ENCODE measurements at regions not wholly inside any gene's neighbourhood (a gene's known extent, or its start where the extent isn't known, plus 50 kb on each side); places are given as distances from the start of the nearest gene placed in this dataset.

DNA sequence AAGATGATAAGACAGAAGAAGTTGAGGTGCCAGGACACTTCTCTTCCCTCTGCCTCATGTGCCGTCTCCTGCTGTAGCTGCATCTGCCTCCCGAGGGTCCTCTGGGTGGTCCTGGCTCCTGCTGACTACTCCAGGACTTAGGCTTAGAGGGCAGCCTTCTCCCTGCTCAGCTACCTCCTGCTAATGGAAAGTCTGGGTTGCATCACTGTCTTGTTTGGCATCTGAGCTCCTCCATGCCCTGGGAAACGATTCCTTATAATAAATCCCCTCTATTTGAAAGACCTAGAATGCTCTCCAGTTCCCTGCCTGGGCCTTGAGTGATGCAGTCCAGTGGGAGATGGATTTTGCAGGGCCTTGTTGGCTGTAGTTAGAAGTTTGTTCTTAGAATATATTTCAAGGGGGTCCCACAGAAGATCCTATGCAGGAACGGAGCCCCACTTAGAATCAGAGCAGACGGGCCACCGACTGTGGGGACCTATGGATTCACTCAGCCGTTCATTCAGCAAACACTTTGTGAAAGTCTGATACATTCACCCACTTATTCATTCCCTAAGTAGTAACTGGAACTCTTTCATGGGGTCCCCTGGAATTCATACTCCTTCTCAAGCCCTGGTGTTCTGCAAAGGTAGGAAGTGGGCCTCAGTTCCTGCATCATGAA, 269.8 kb upstream of the HDAC4 start:
- no peak for DNase-seq

DNA sequence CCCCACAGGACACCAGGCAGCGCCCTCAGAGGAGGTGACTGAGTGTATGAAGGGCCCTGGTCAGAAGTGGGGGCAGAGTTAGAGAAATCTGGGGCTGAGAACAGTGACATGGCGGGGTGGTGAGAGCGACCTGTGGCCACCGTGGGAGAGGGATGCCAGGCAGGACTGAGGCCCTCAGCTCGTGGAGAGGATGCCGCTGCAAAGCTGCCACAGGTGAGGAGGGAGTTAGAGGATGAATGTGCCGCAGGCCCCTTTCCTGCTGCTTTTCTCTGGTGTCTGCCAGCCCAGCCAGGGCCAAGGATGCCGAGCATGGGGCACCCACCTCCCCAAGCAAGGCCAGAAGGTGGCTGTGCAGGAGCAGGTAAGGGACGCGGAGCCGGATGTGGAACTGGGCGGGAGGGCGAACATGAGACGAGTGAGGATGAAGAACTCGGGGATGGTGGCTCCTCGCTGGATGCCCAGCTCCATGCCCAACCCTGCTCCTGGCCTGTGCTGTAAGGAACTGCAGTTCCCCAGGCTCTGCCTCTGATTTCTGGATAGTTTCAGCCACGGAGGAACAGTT, 269.2 kb upstream of the HDAC4 start:
- DNase-seq = no peak

DNA sequence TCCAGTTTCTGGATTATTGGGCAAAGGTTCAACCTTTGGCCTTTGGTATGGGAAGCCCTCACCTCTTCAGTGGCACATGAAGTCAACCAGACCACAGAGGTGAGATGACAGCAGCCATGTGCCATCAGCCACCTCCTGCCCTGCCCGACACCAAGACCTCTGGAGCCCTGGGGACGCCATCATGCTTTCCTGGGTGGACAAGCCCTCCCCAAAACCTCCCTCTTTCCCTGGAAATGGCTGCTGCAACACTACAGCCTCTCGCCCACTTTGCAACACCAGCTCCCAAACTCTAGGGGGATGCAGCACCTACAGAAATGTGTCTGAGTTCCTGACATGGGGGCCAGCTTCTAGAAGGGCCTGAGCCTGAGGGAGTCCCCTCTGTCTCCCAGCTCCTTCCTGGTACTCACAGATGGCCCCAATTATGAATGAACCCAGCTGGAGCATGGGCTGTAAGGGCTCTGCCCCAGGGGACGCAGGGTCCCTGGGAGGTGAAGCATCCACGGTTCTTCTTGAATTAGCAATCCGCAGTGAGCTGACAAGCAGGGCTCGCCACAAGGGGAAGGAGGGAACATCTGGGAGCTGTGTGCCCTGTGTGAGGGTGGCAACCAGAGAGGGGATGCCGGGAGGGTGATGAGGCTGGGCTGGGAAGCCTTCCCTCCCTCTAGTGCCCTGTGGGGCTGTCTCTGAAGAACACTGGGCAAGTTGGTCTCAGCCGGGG, 268.5 kb upstream of the HDAC4 start:
- no peak for DNase-seq

DNA sequence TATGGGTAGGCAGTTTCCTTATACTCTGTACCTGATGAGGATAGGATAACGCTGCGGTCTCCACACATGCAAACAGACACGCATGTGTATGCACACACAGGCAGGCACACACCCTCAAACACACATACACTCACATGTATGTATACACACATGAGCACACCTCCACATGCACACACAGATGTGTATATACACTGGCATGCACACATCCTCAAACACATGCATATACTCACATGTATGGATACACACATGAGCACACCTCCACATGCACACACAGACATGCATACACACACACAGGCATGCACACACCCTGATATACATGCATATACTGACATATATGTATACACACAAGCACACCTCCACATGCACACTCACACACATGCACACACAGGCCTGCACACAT, 267.8 kb upstream of the HDAC4 start:
- no peak for DNase-seq

DNA sequence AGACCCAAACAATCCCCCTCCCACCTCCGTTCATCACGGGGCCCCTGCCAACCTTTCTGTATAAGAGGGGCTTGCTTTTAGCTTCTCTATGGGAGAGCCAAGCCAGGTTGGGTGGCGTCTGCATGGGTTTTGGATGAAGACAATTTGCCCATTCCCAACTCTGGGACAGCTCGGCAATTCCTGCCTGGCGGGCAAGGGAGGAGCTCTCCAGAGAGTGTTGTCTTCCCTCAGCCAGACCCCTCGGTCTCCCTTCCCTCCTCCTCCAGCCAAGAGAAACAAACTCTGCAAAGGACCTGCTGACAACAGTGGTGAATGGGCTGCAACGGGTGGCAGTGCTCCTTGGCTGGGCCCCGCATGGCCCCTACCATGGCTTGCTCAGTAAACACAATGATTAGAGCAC, 267.2 kb upstream of the HDAC4 start:
- no peak for DNase-seq

DNA sequence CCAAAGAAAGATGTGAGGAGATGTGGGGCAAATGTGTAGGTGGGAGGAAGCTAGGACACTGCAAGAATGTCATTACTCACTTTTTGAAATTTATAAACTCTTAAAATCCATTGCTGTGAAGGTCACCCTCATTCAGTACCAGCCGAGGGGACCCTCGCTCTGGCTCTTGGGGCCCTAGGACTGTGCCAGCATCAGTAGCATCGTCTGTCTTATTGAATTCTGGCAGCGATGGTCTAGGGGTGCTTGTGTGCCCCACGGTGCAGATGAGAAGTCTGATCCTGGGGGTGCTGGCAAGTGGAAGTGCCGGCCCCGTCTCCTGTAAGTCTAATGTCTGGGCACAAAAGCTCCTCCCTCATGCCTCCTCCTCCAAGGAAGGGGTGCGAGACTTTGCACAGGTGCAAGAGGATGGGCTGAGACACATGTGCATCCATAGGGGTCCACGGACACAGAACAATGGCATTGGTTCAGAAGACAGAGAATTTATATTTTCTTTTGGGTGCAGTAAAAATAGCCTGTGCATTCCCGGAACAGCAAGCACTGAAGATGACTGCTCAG, 266.7 kb upstream of the HDAC4 start:
- DNase-seq = no peak

DNA sequence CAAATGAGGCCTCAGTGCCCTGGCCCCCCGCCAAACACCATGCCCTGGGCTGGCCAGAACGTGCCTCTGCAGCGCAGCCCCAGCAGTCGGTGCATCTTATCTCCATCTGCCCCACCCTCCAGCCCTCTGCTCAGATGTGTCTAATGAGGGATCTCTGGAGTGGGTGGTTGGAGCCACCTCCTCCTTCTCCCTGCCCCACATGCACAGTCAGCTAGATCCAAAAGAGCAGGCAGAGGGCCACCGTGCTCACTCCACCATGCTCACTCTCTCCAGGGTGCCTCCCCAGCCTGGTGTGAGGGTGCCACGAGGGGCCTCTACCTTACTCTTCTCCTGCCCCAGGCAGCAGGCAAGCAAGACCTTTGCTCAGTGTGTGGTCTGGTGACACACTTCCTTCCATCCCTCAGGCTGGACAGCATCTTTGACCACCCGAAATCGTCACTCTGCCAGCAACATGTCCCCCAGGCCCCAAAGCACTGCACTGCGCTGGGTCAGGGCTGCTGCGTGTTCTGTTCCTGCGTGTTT, 266.1 kb upstream of the HDAC4 start:
- DNase-seq = no peak

DNA sequence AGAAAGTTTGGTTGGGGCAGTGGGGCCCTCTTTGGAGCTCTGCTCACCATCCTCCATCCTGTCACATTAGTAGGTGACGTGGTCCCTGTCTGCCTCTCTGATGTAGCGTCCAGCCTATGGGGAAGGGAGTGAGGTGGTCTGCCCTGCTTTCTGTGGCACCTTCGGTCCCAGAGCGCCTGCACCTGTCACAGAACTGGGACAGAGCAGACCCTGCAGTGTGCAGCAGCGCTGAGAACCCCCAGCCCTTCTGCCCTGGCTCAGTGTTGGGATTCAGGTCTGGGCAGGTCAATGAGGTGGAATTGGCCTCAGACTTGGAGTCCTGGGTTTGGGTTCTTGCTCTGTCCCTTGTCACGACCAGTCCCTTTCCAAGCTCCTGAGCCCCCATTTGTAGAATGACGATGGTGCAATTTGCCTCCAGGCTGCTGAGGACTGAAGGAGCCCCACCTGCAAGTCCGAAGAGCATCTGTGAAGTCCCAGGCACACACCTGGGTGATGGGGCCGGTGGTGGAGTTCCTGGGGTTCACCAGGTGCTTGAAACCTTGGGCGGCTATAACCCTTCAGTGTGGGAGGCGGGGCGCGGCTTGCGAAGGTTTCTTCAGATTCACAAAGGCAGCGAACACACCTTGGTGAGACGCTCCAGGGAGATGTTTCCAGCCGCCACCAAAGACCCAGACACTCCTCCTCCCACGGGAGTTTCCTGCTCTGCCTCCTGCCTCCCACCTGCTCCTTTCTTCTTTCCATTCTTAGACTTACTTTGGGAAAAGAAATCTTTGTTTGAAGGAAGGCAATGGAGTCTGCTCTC, 265.4 kb upstream of the HDAC4 start:
- DNase-seq = no peak

DNA sequence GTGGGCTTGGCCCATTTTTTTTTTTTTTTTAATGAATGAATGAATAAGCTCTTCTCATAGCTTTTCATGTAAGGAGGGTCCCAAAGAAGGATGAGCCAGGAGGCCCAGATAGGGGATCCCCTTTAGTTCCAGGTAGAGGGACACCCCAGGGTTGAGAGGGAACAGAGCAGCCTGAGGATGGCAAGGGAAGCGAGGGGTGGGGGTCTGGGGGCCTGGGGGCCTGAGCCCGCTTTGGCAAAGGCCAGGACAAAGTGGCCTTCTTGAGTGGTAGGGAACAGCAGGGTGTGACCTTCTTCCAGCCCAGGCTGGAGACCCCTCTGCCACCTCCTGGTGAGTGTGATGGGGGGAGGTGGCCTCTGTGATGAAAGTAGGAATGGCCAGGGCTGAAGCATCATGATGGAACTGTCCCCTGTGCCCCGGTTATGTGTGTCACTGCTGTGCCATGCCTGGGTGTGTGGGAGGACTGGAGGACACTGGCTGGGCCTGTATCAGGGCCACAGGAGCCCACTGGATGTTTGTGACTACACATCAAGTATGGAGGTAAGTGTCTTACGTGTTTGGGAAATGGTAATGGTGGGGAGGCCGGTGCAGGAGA, 263.5 kb upstream of the HDAC4 start:
- no peak for DNase-seq

DNA sequence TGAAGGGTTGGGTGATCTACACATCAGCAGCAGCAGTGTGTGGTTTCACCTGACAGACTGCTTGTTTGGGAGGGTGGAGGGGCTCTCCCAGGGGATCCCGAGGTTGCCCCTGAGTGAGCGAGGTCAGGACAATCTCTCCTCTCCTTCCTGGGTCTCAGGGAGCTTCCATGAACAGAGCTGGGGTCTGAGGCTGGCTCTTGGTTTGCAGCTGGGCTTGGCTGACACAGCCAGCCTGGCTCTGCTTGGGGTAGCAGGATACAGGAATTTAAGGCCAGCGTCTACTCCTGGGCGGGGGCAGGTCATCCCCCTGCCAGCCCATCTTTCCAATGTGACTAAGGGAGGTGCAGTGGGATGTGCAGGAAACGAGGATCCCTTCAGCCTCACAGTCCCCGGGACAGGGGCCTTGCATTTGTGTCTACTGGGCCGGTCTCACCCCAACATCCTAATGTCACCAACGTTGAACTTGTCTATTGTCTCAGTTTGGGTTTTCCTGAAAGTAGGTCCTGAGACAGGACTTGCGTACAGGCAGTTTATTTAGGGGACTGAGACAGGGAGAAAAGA, 262.6 kb upstream of the HDAC4 start:
- no peak for DNase-seq

DNA sequence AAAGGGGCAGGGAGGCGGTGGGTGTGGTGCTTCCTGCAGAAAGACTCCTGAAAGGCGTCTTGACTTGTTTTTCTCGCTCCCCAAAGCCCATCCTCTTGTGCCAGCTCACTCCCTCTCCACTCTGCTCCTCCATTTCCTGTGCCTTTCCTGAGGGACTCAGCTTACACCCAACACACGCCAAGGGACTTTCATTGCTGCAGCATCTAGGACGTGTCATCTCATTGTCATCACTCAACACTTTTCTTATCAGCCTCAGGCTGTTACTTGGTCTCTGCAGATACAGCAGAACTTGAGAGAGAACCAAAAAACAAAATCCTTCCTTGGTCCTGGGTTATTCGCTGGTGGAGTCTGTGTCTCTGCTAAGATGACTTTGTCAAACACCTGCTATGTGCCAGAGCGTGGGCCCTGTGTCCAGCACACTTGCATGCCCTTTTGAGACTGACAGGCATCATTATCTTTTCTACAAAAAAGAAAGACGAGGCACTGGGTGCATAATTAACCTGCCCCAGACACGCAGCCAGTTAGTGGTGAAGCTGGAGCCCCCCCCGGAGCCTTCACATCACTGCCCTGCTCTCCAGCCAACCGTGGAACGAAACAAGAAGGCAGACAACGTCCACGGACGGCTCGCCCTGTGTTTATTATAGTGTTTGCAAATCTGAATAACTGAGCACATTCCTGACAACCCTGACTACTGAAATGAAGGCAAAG, 261.7 kb upstream of the HDAC4 start:
- DNase-seq = no peak

DNA sequence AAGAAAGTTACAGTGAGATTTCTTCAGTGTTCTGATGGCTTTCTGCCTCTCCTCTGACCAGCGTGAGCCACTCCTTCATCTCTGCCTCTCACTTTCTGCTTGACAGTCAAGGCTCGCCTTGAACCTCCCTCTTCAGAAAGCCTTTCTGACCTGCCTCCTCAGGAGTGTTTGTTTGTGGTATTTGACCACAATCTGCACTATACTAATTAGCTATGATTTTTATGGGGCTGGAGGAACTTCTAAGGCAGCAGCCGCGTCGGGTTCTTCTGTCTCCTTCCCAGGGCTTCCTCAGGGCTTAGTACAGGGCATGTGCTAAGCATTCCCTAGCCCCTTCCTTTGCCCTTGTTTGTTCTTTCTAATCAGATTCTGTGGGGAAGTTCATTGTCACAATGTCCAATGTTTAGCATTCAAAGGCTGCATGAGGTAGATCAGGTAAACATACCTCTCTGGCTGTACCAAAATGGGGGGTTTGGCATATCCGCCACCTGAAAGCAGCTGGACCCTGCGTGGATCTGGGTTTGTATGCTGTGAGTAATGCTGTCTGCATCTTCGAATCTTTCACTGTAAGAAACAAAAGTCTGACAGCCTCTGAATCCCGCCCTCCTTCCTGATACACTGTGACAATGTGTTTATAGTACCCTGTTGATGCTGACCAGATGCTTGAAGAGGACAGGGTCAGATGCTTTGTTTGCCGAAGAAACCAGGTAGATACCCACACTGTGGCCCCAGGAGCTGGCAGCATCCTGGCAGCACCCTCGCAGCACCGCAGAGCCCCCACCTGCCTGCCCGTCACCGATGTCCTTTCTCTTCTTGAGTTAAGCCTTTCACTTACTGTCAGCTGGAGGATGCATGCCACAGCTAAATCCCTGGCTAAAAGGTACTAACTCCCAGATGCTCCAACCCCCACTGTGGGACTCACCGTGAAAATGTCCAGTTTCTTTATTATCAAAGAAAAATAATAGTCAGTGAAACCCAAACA, 260.8 kb upstream of the HDAC4 start:
- DNase-seq = no peak

DNA sequence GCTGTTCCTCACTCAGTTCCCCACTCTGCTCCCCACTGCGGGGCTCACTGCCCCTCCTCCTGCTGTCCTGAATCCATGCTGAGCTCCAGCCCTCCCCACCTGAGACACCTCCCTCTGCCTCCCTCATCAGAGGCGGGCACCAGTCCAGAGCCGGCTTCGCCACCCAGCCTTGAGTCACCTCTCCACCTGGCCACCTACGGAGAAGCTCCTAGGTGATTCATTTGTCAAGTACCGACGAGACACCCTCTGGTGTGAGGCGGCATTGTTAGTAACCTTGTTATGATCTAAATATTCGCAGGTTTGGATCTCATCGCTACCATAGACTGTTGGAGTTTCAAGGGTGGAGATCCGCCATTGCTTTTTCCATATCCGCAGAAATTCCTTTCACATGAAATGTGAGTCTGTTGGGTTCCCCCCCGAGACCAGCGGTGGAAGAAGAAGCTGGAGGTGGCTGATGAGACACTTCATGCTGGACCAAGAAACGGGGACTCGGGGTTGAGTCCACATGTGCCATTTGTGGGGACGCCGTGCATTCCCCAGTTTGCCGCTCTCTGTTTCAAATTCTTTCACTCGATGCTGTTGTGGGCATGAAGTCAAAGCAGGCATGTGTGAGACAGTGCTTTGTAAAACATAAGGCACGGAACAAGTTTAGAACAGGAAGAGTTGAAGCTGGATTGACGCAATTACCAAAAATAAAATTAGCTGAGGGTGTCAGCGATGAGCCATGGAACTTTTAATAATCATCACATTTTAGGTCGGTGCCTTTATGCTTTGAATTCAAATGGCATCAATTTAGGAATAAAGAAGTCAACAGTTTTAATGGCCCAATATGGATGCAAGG, 259.8 kb upstream of the HDAC4 start:
- no peak for DNase-seq

DNA sequence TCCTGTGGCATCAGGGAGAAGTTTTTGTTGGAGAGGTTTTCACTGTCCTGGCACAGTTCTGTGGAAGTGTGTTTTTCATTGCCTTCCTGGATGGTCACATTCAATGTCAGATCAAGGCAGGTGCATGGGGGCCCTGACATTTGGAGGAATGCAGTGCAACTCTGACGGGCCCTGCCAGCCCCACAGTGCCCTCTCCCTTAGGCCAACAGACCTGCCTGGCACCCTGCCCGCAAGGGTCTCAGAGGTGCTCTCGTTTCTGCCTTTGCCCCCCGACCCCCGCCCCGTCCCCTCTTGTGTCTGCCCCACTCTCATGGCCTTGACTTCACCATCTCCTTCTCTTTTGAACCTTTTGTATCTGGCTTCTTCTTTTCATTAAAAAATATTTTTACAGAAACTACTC, 257.2 kb upstream of the HDAC4 start:
- no peak for DNase-seq

DNA sequence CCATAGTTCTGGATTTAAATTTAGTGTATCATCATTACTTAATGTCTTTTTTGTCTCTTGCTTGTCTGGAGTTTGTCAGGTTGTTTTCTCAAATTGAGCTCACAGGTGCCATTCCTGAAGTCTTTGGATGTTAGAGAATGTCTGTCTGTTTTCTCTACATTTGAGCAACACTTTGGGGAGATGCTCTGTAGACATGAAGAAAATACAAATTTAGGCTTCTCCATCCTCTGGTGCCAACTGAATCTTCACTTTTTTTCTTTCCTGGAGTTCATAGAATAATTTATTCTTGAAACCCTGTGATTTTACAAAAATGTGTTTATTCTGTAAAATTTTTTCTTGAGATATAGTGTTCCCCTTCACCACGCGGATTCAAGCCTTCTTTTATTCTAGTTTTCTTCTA, 256.4 kb upstream of the HDAC4 start:
- DNase-seq = no peak

DNA sequence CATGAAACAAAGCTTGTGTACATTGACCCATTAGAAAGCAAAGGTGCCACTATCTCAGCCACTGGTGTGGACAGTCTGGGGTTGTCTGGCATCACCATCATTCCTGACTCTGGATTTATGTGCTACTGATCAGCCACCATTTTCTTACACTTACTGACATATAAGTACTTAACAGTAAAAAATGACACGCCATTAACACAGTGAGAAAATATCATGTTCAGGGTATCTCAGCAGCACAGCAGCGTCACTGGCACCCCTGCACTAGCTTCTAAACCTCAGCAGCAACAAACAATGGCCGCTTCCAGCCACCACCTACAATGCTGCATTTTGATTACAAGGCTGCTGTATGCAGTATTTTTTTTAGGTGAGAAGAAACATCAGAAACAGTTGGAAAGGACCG, 253.4 kb upstream of the HDAC4 start:
- no peak for DNase-seq

DNA sequence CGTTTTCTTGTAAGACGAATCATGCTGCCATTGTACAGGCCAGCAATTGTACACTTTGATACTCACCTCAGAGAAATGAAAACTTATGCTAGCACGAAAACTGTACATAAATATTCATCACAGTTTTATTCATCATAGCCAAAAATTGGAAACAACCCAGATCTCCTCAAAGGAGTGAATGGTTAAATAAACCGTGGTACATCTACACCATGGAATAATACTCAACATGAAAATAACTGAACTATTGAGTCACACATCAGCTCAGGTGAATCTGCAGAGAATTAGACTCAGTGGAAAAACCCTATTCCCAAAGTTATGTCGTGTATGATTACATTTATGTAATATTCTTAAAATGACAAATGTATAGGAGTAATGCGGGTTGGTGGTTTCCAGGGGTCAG, 251.0 kb upstream of the HDAC4 start:
- no peak for DNase-seq

DNA sequence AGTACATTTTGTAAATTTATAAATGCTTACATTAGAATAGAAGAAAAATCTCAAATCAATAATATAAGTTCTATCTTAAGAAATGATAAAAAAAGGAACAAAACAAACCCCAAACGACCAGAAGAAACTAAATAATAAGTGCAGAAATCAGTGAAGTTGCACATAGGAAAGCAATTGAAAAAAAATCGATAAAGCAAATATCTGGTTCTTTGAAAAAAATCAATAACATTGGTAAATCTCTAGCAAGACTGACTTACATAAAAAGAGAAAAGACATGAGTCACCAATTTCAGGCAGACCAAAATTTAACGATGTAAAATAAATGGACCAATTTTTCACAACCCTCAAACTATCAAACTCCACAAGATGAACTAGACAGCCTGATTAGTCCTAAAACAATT, 249.9 kb upstream of the HDAC4 start:
- DNase-seq = no peak

DNA sequence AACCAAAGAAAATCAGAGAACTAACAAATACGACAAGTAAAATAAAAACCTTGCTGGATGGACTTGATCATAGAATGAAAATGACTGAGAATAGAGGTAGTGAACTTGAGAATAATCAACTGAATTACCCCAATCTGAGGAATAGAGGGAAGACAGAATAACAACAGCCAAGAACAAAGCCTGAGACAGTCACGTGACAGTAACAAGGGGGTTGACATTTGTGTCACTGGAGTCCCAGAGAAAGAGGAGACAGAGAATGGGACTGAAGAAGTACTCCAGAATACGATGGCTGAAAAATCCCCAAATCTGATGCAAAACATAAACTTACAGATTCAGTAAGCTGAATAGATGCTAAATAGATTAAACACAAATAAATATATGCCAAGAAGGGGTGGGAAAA, 248.5 kb upstream of the HDAC4 start:
- no peak for DNase-seq

Data from tongue (tissue), 1 donor.